PC-9 (cell line): ENCODE measurements at regions not wholly inside any gene's neighbourhood (a gene's known extent, or its start where the extent isn't known, plus 50 kb on each side); places are given as distances from the start of the nearest gene placed in this dataset.

Experiments
- BruUV-seq: library from RNA; stranded (reverse); fragments of 400-500 nt; replicated peaks from 2 replicates; lab custom pipeline; 2021; lab: Mats Ljungman, UMichigan
- CTCF ChIA-PET: fragments of 300-600 bp; sonication (Branson Sonifier 250); formaldehyde crosslinking; loops from one replicate; lab custom pipeline; 2022; ENCODE audit warnings: antibody characterized with exemption; lab: Charles Lee
- POLR2A ChIA-PET: fragments of 300-600 bp; sonication (Branson Sonifier 250); formaldehyde crosslinking; loops from one replicate; lab custom pipeline; 2022; ENCODE audit warnings: antibody characterized with exemption; ENCODE audit not compliant: unreplicated experiment; lab: Charles Lee
- DNase-seq, 2 experiments: peaks; one replicate each; pipeline versions ENCODE4 v3.0.0 to v3.0.0-alpha.2; 2015 to 2022; ENCODE audit warnings: mixed read lengths in 1 of 2
- H2AFZ ChIP-seq: fragments of 200-600 bp; sonication (generic); 2 replicates; pipeline ENCODE4 v1.8.1; 2017; ENCODE audit warnings: antibody characterized with exemption
- H3F3A ChIP-seq: fragments of 200-600 bp; sonication (generic); 2 replicates; pipeline ENCODE4 v1.8.1; 2017; ENCODE audit warnings: antibody characterized with exemption, mild to moderate bottlenecking, low read depth; ENCODE audit not compliant: insufficient read depth
- H3K27ac ChIP-seq: fragments of 200-600 bp; sonication (generic); 2 replicates; pipeline ENCODE4 v1.6.1; 2016; ENCODE audit warnings: mixed run types
- H3K27me3 ChIP-seq: fragments of 200-600 bp; sonication (generic); 2 replicates; pipeline ENCODE4 v1.6.1; 2016; ENCODE audit warnings: low read depth, mixed run types; ENCODE audit not compliant: insufficient read depth
- H3K36me3 ChIP-seq: fragments of 200-600 bp; sonication (generic); 2 replicates; pipeline ENCODE4 v1.6.1; 2016; ENCODE audit warnings: low read depth, mixed run types
- H3K4me1 ChIP-seq: fragments of 200-600 bp; sonication (generic); replicated peaks from 2 replicates; pipeline ENCODE4 v1.6.1; 2016; ENCODE audit warnings: mixed run types; ENCODE audit not compliant: insufficient read depth
- H3K4me2 ChIP-seq: fragments of 200-600 bp; sonication (generic); 2 replicates; pipeline ENCODE4 v1.6.1; 2017; ENCODE audit warnings: mixed run types
- H3K4me3 ChIP-seq: fragments of 200-600 bp; sonication (generic); 2 replicates; pipeline ENCODE4 v1.6.1; 2016; ENCODE audit warnings: mixed run types
- H3K79me2 ChIP-seq: fragments of 200-600 bp; sonication (generic); 2 replicates; pipeline ENCODE4 v1.6.1; 2017; ENCODE audit warnings: low read depth, mixed run types
- H3K9me2 ChIP-seq: fragments of 200-600 bp; sonication (generic); 2 replicates; pipeline ENCODE4 v1.8.1; 2017; ENCODE audit warnings: mild to moderate bottlenecking; ENCODE audit not compliant: insufficient read depth
- H3K9me3 ChIP-seq: fragments of 200-600 bp; sonication (generic); 2 replicates; pipeline ENCODE4 v1.8.1; 2016; ENCODE audit warnings: low read depth; ENCODE audit not compliant: insufficient read depth
- H4K20me1 ChIP-seq: fragments of 200-600 bp; sonication (generic); 2 replicates; pipeline ENCODE4 v1.8.1; 2017; ENCODE audit not compliant: insufficient read depth
- CTCF ChIP-seq: fragments of 200-600 bp; sonication (generic); conservative IDR thresholded peaks from 2 replicates; pipeline ENCODE4 v1.6.1; 2017; ENCODE audit warnings: mixed run types, antibody characterized with exemption, mild to moderate bottlenecking, moderate library complexity
- EZH2 ChIP-seq: fragments of 200-600 bp; sonication (generic); IDR thresholded peaks from 2 replicates; pipeline ENCODE4 v1.8.0; 2017; ENCODE audit warnings: antibody characterized with exemption, low read depth
- intact Hi-C: fragments of 100-400 bp; cut with micrococcal nuclease; formaldehyde crosslinking; loops from one replicate; pipeline ENCODE4 v1.10.0; 2022; ENCODE audit not compliant: unreplicated experiment

GRCh38 chr5:173720953-173721600 lies 104.6 kb upstream of the BOD1 start:
- H3K4me1 ChIP-seq = 0 out of 2 replicates have a peak, but pooled peaks cover 7% of the 10 kb centered on the region
- H3K27ac ChIP-seq = no peak overlapping the region
- no peaks in the 10 kb centered on the region for H3K9me2 ChIP-seq
- DNase-seq = no peak
- BruUV-seq = no TSS peak
- no peaks in the 10 kb centered on the region for H3K79me2 ChIP-seq
- no peak overlapping the region for H2AFZ ChIP-seq
- H3K27me3 ChIP-seq = no peaks in the 10 kb centered on the region
- no peaks in the 10 kb centered on the region; the same call in 1 of the 2 replicates for H3F3A ChIP-seq
- H3K4me3 ChIP-seq = no peak overlapping the region
- no peaks in the 10 kb centered on the region for H4K20me1 ChIP-seq
- no peaks in the 10 kb centered on the region for H3K36me3 ChIP-seq
- no peaks in the 10 kb centered on the region for H3K9me3 ChIP-seq
- ChIA-PET POLR2A (no interaction called here), CTCF (no interaction called here)
- TF ChIP-seq CTCF (no peak), EZH2 (no peak)
- intact Hi-C loops = no loop called here
- no peak overlapping the region for H3K4me2 ChIP-seq

- Histone ChIP-seq H3K4me1 (0 out of 2 replicates have a peak, but pooled peaks cover 7% of the 10 kb centered on the region), H3K79me2 (no peaks in the 10 kb centered on the region), H3K4me3 (no peak overlapping the region), H3F3A (no peaks in the 10 kb centered on the region; the same call in 1 of the 2 replicates), H3K27me3 (no peaks in the 10 kb centered on the region), H3K36me3 (no peaks in the 10 kb centered on the region), H3K9me2 (no peaks in the 10 kb centered on the region), H4K20me1 (no peaks in the 10 kb centered on the region), H3K27ac (no peak overlapping the region), H3K9me3 (no peaks in the 10 kb centered on the region), H2AFZ (no peak overlapping the region), H3K4me2 (no peak overlapping the region)
- ChIA-PET POLR2A (no interaction called here), CTCF (no interaction called here)
- no TSS peak for BruUV-seq
- TF ChIP-seq EZH2 = no peak
- no peak for TF ChIP-seq CTCF
- no peak for DNase-seq
- intact Hi-C loops = no loop called here
Measured at GRCh38 chr5:173721601-173722232, 105.3 kb upstream of the BOD1 start.

- Histone ChIP-seq H3K27ac (no peak overlapping the region), H3K79me2 (no peaks in the 10 kb centered on the region), H3K27me3 (no peaks in the 10 kb centered on the region), H2AFZ (no peak overlapping the region), H3K4me3 (no peak overlapping the region), H3K4me1 (no peaks in the 10 kb centered on the region), H3K36me3 (no peaks in the 10 kb centered on the region), H3K9me2 (no peaks in the 10 kb centered on the region), H3K9me3 (no peaks in the 10 kb centered on the region), H3F3A (no peaks in the 10 kb centered on the region; the same call in 1 of the 2 replicates), H4K20me1 (no peaks in the 10 kb centered on the region), H3K4me2 (no peak overlapping the region)
- CTCF ChIA-PET = interaction anchor here (0.5 to 0.7 kb wide), 2 partner anchors 97 to 598 kb away, joined by 3 read pairs; no protein-coding TSS in a partner anchor
- no peak for DNase-seq
- intact Hi-C loops = no loop called here
- TF ChIP-seq CTCF (no peak), EZH2 (no peak)
- POLR2A ChIA-PET = interaction anchor here (0.6 kb wide), 1 partner anchor 169 kb away, joined by 5 read pairs; no protein-coding TSS in a partner anchor
- BruUV-seq = no TSS peak
Measured at GRCh38 chr5:173726846-173727557, 110.6 kb upstream of the BOD1 start.
